H1 (cell line): ENCODE measurements at regions not wholly inside any gene's neighbourhood (a gene's known extent, or its start where the extent isn't known, plus 50 kb on each side); places are given as distances from the start of the nearest gene placed in this dataset.

Experiments
- BRCA1 ChIP-seq: IDR thresholded peaks from 2 replicates; pipeline ENCODE4 v1.6.1; 2012; ENCODE audit warnings: low read depth, low read length, improper control_type of control experiment
- CBX5 ChIP-seq: fragments of 300-800, 300-1000 bp; sonication (generic); IDR thresholded peaks from 2 replicates; pipeline ENCODE4 v1.7.1; 2016; ENCODE audit warnings: antibody characterized with exemption, low read length, low read depth
- CHD7 ChIP-seq: fragments of 300-600 bp; sonication (generic); IDR thresholded peaks from 2 replicates; pipeline ENCODE4 v1.7.1; 2012; ENCODE audit warnings: low read length, moderate library complexity, mild to moderate bottlenecking, inconsistent platforms; ENCODE audit not compliant: insufficient replicate concordance
- KDM4A ChIP-seq: IDR thresholded peaks from one replicate; pipeline ENCODE4 v1.7.1; 2012; ENCODE audit warnings: low read depth, mild to moderate bottlenecking, moderate library complexity, low read length, inconsistent platforms; ENCODE audit not compliant: severe bottlenecking
- KDM5A ChIP-seq: fragments of 200-600 bp; IDR thresholded peaks from 2 replicates; pipeline ENCODE4 v1.7.1; 2012; ENCODE audit warnings: mild to moderate bottlenecking, low read length, inconsistent platforms, mixed read lengths
- RAD21 ChIP-seq, 2 experiments: IDR thresholded peaks in 1 of 2; conservative IDR thresholded peaks in 1 of 2; 2 replicates each; pipeline ENCODE4 v1.6.1; 2011; ENCODE audit warnings: low read depth in 2 of 2, low read length in 2 of 2, improper control_type of control experiment in 1 of 2, inconsistent platforms in 1 of 2, mild to moderate bottlenecking in 1 of 2, moderate library complexity in 1 of 2
- RFX5 ChIP-seq: IDR thresholded peaks from 2 replicates; pipeline ENCODE4 v1.6.1; 2011; ENCODE audit warnings: low read depth, low read length, improper control_type of control experiment, borderline replicate concordance
- SIN3A ChIP-seq, 2 experiments: IDR thresholded peaks in 1 of 2; conservative IDR thresholded peaks in 1 of 2; 2 replicates each; pipeline ENCODE4 v1.6.1; 2011 to 2012; ENCODE audit warnings: low read length in 2 of 2, improper control_type of control experiment in 1 of 2, low read depth in 1 of 2, mild to moderate bottlenecking in 1 of 2

GRCh38 chr14:71557351-71557750, 374.9 kb upstream of the RGS6 start (continued):
- TF ChIP-seq RAD21 (IDR thresholded peaks at IDR 0.05 in 1 of 2, conservative IDR thresholded peaks at IDR 0.05 in 1 of 2; ENCODE audit: low read depth in 2 of 2, low read length in 2 of 2) (no peak), KDM4A (no peak), CHD7 (no peak), BRCA1 (no peak), RFX5 (no peak), CBX5 (no peak), KDM5A (no peak), SIN3A (conservative IDR thresholded peaks at IDR 0.05 in 1 of 2, IDR thresholded peaks at IDR 0.05 in 1 of 2; ENCODE audit: low read depth in 1 of 2, low read length in 2 of 2) (no peak)
